PC-9 (cell line): ENCODE measurements at regions not wholly inside any gene's neighbourhood (a gene's known extent, or its start where the extent isn't known, plus 50 kb on each side); places are given as distances from the start of the nearest gene placed in this dataset.

Experiments
- BruUV-seq: library from RNA; stranded (reverse); fragments of 400-500 nt; replicated peaks from 2 replicates; lab custom pipeline; 2021; lab: Mats Ljungman, UMichigan
- CTCF ChIA-PET: fragments of 300-600 bp; sonication (Branson Sonifier 250); formaldehyde crosslinking; loops from one replicate; lab custom pipeline; 2022; ENCODE audit warnings: antibody characterized with exemption; lab: Charles Lee
- POLR2A ChIA-PET: fragments of 300-600 bp; sonication (Branson Sonifier 250); formaldehyde crosslinking; loops from one replicate; lab custom pipeline; 2022; ENCODE audit warnings: antibody characterized with exemption; ENCODE audit not compliant: unreplicated experiment; lab: Charles Lee
- DNase-seq, 2 experiments: peaks; one replicate each; pipeline versions ENCODE4 v3.0.0 to v3.0.0-alpha.2; 2015 to 2022; ENCODE audit warnings: mixed read lengths in 1 of 2
- H2AFZ ChIP-seq: fragments of 200-600 bp; sonication (generic); 2 replicates; pipeline ENCODE4 v1.8.1; 2017; ENCODE audit warnings: antibody characterized with exemption
- H3F3A ChIP-seq: fragments of 200-600 bp; sonication (generic); 2 replicates; pipeline ENCODE4 v1.8.1; 2017; ENCODE audit warnings: antibody characterized with exemption, mild to moderate bottlenecking, low read depth; ENCODE audit not compliant: insufficient read depth
- H3K27ac ChIP-seq: fragments of 200-600 bp; sonication (generic); 2 replicates; pipeline ENCODE4 v1.6.1; 2016; ENCODE audit warnings: mixed run types
- H3K27me3 ChIP-seq: fragments of 200-600 bp; sonication (generic); 2 replicates; pipeline ENCODE4 v1.6.1; 2016; ENCODE audit warnings: low read depth, mixed run types; ENCODE audit not compliant: insufficient read depth
- H3K36me3 ChIP-seq: fragments of 200-600 bp; sonication (generic); 2 replicates; pipeline ENCODE4 v1.6.1; 2016; ENCODE audit warnings: low read depth, mixed run types
- H3K4me1 ChIP-seq: fragments of 200-600 bp; sonication (generic); replicated peaks from 2 replicates; pipeline ENCODE4 v1.6.1; 2016; ENCODE audit warnings: mixed run types; ENCODE audit not compliant: insufficient read depth
- H3K4me2 ChIP-seq: fragments of 200-600 bp; sonication (generic); 2 replicates; pipeline ENCODE4 v1.6.1; 2017; ENCODE audit warnings: mixed run types
- H3K4me3 ChIP-seq: fragments of 200-600 bp; sonication (generic); 2 replicates; pipeline ENCODE4 v1.6.1; 2016; ENCODE audit warnings: mixed run types
- H3K79me2 ChIP-seq: fragments of 200-600 bp; sonication (generic); 2 replicates; pipeline ENCODE4 v1.6.1; 2017; ENCODE audit warnings: low read depth, mixed run types
- H3K9me2 ChIP-seq: fragments of 200-600 bp; sonication (generic); 2 replicates; pipeline ENCODE4 v1.8.1; 2017; ENCODE audit warnings: mild to moderate bottlenecking; ENCODE audit not compliant: insufficient read depth
- H3K9me3 ChIP-seq: fragments of 200-600 bp; sonication (generic); 2 replicates; pipeline ENCODE4 v1.8.1; 2016; ENCODE audit warnings: low read depth; ENCODE audit not compliant: insufficient read depth
- H4K20me1 ChIP-seq: fragments of 200-600 bp; sonication (generic); 2 replicates; pipeline ENCODE4 v1.8.1; 2017; ENCODE audit not compliant: insufficient read depth
- EZH2 ChIP-seq: fragments of 200-600 bp; sonication (generic); IDR thresholded peaks from 2 replicates; pipeline ENCODE4 v1.8.0; 2017; ENCODE audit warnings: antibody characterized with exemption, low read depth
- intact Hi-C: fragments of 100-400 bp; cut with micrococcal nuclease; formaldehyde crosslinking; loops from one replicate; pipeline ENCODE4 v1.10.0; 2022; ENCODE audit not compliant: unreplicated experiment
- TF ChIP-seq, protein P1 (sequence below): fragments of 200-600 bp; sonication (generic); conservative IDR thresholded peaks from 2 replicates; pipeline ENCODE4 v1.6.1; 2017; ENCODE audit warnings: mixed run types, antibody characterized with exemption, mild to moderate bottlenecking, moderate library complexity

DNA sequence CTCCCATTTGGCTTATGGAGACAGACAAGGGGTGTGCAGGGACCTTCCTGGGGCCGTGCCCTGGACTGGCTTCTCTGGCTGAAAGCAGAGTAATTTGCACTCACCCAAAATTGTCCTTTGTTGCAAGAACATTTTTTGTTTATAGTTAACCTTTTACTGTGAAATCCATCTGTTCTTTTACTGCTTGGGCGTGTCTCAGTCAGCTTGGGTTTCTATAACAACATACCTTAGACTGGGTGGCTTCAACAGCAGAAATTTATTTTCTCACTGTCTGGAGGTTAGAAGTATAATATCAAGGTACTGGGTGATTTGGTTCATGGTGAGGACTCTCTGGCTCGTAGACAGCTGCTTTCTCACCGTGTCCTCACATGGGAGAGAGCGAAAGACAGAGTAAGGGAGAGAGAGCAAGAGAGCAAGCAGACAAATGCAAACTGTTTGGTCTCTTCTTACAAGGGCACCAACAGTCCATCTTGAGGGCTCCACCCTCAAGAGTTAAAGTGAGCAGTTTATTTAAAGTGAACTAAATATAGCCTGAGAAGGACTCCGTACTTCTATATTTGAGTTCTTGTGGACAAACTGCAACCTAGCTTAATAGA, 131.0 kb upstream of the NPY start:
- TF ChIP-seq, protein P1, sequence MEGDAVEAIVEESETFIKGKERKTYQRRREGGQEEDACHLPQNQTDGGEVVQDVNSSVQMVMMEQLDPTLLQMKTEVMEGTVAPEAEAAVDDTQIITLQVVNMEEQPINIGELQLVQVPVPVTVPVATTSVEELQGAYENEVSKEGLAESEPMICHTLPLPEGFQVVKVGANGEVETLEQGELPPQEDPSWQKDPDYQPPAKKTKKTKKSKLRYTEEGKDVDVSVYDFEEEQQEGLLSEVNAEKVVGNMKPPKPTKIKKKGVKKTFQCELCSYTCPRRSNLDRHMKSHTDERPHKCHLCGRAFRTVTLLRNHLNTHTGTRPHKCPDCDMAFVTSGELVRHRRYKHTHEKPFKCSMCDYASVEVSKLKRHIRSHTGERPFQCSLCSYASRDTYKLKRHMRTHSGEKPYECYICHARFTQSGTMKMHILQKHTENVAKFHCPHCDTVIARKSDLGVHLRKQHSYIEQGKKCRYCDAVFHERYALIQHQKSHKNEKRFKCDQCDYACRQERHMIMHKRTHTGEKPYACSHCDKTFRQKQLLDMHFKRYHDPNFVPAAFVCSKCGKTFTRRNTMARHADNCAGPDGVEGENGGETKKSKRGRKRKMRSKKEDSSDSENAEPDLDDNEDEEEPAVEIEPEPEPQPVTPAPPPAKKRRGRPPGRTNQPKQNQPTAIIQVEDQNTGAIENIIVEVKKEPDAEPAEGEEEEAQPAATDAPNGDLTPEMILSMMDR, result no peak
- no peak for TF ChIP-seq EZH2
- Histone ChIP-seq H2AFZ (no peak overlapping the region; the same call in 1 of the 2 replicates), H3K4me2 (no peak overlapping the region)

DNA sequence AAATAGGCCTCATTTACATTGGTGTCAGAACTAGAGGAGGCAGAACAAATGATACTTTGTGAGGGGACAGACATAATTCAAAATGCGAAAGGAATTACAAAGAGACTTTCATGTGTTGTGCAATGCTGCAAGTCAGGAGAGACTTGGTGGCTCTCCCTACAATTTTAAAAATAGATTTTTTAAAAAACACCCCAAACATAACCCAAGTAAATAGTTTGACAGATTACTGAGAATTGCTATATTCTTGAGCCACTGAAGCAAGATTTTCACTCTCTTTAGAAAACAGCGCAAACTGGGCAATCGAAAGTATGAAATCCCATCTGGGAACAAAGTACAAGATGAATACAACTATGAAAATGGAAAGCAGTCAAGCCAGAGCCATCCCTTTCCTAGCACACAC, 126.3 kb upstream of the NPY start:
- intact Hi-C loops, result no loop called here
- no peak overlapping the region for H3K4me3 ChIP-seq
- no peaks in the 10 kb centered on the region for H3K4me1 ChIP-seq
- POLR2A ChIA-PET, result no interaction called here
- no peaks in the 10 kb centered on the region for H3K79me2 ChIP-seq
- no TSS peak for BruUV-seq
- no peaks in the 10 kb centered on the region for H3K27me3 ChIP-seq
- H3K9me3 ChIP-seq, result no peaks in the 10 kb centered on the region
- no peaks in the 10 kb centered on the region for H3F3A ChIP-seq
- no peak overlapping the region for H2AFZ ChIP-seq
- H3K9me2 ChIP-seq, result no peaks in the 10 kb centered on the region
- H3K4me2 ChIP-seq, result no peak overlapping the region
- no peak overlapping the region for H3K27ac ChIP-seq
- DNase-seq, result no peak
- CTCF ChIA-PET, result no interaction called here
- no peaks in the 10 kb centered on the region for H3K36me3 ChIP-seq
- no peak for TF ChIP-seq EZH2
- TF ChIP-seq, protein P1, result no peak
- no peaks in the 10 kb centered on the region for H4K20me1 ChIP-seq

More for the DNA sequence above, 131.0 kb upstream of the NPY start:
- Histone ChIP-seq H3K27me3 (no peaks in the 10 kb centered on the region), H3F3A (no peaks in the 10 kb centered on the region), H3K9me2 (no peaks in the 10 kb centered on the region), H3K4me1 (no peaks in the 10 kb centered on the region), H3K27ac (no peak overlapping the region), H3K9me3 (peaks cover 14% of the 10 kb centered on the region; the same call in 1 of the 2 replicates), H4K20me1 (no peaks in the 10 kb centered on the region), H3K79me2 (no peaks in the 10 kb centered on the region), H3K36me3 (no peaks in the 10 kb centered on the region), H3K4me3 (no peak overlapping the region)
- CTCF ChIA-PET, result no interaction called here
- POLR2A ChIA-PET, result no interaction called here
- DNase-seq, result no peak
- BruUV-seq, result no TSS peak
- intact Hi-C loops, result no loop called here

DNA sequence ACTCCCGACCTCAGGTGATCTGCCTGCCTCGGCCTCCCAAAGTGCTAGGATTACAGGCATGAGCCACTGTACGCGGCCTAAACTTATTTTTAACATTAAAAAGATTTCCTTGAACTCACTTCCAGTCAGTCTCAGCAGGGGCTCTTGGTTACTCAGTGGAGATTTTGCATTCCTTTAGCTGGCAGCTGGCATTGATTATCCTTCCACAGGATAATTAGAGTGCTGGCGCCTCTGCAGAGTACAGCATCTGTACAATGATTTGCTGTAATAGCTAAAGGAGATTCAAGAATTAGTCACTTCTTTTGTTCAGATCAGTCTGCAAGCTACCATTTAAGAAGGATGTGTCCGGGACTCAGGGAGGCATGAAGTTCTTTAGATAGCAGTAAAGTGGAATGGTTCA, 125.0 kb upstream of the NPY start:
- Histone ChIP-seq H3K27me3 (no peaks in the 10 kb centered on the region), H2AFZ (no peak overlapping the region), H3K4me3 (no peak overlapping the region), H3K4me1 (no peaks in the 10 kb centered on the region), H3K9me2 (no peaks in the 10 kb centered on the region), H3K9me3 (0 out of 2 replicates have a peak, but pooled peaks cover 3% of the 10 kb centered on the region), H3K4me2 (no peak overlapping the region), H3K27ac (no peak overlapping the region), H3K79me2 (no peaks in the 10 kb centered on the region), H3K36me3 (no peaks in the 10 kb centered on the region), H3F3A (no peaks in the 10 kb centered on the region), H4K20me1 (no peaks in the 10 kb centered on the region)
- ChIA-PET POLR2A (no interaction called here), CTCF (no interaction called here)
- no peak for DNase-seq
- intact Hi-C loops, result no loop called here
- BruUV-seq, result no TSS peak
- TF ChIP-seq EZH2, result no peak
- TF ChIP-seq, protein P1, result no peak
